Transverse colon (tissue), 4 donors: ENCODE measurements at regions not wholly inside any gene's neighbourhood (a gene's known extent, or its start where the extent isn't known, plus 50 kb on each side); places are given as distances from the start of the nearest gene placed in this dataset.

Experiments
- DNase-seq: peaks from one replicate; pipeline ENCODE4 v3.0.0-alpha.2; 2019
- H3K27ac ChIP-seq, 4 donors: fragments of 200-600 bp; sonication (generic); 2 replicates each; pipeline ENCODE4 v1.5.1; 2016 to 2018; ENCODE audit warnings: inconsistent platforms in 4 of 4
- H3K27me3 ChIP-seq: fragments of 200-600 bp; sonication (generic); 2 replicates; pipeline ENCODE4 v1.5.1; 2017; ENCODE audit warnings: inconsistent platforms
- H3K36me3 ChIP-seq, 4 donors: fragments of 200-600 bp; sonication (generic); 2 replicates each; pipeline ENCODE4 v1.5.1; 2017 to 2019; ENCODE audit warnings: inconsistent platforms in 4 of 4
- H3K4me1 ChIP-seq, 4 donors: fragments of 200-600 bp; sonication (generic); 2 replicates each; pipeline ENCODE4 v1.5.1; 2017 to 2020; ENCODE audit warnings: inconsistent platforms in 4 of 4
- H3K4me3 ChIP-seq, 4 donors: fragments of 200-600 bp; sonication (generic); 1 replicate in 1 of 4; 2 replicates in 3 of 4; pipeline versions ENCODE4 v1.5.1 to v1.6.1; 2017 to 2019; ENCODE audit warnings: inconsistent platforms in 4 of 4
- H3K9me3 ChIP-seq, 2 donors: fragments of 200-600 bp; sonication (generic); 2 replicates each; pipeline ENCODE4 v1.5.1; 2017 to 2019; ENCODE audit warnings: inconsistent platforms in 2 of 2
- EP300 ChIP-seq: sonication (generic); formaldehyde crosslinking; IDR thresholded peaks from one replicate; pipeline ENCODE4 v1.6.1; 2017; ENCODE audit warnings: antibody characterized with exemption, low read depth
- POLR2A ChIP-seq: fragments of 450-650 bp; IDR thresholded peaks from one replicate; pipeline ENCODE4 v1.6.1; 2016; ENCODE audit warnings: antibody characterized with exemption, mild to moderate bottlenecking, moderate library complexity
- POLR2AphosphoS5 ChIP-seq, 3 donors: sonication (generic); formaldehyde crosslinking; IDR thresholded peaks; one replicate each; pipeline ENCODE4 v1.6.1; 2016; ENCODE audit warnings: antibody characterized with exemption in 3 of 3
- WGBS, 2 donors: methylation state at CpG; one replicate each; pipeline ENCODE4 v1.1.5; 2018; ENCODE audit warnings: low coverage in 1 of 2; 5-methylcytosine and 5-hydroxymethylcytosine counted together
- in situ Hi-C, 4 donors: fragments of 200-750 bp; cut with MboI; loops; one replicate each; pipeline versions ENCODE4 v1.15.0 to v1.15.1; 2017; ENCODE audit warnings: low sequenced_read_pairs in 3 of 4, low pct_ligation_motif_present in 1 of 4, low pct_unique_long_range_greater_than_20kb in 1 of 4
- intact Hi-C: fragments of 100-400 bp; cut with DNase I; formaldehyde crosslinking; loops from one replicate; pipeline ENCODE4 v1.15.1; 2023; ENCODE audit warnings: low total_unique reads
- TF ChIP-seq, protein P1 (sequence below), 5 experiments: fragments of 200-600 bp in 3 of 5; fragments of 450-650 bp in 2 of 5; sonication (generic) in 3 of 5; IDR thresholded peaks; 1 replicate in 2 of 5; 2 replicates in 3 of 5; pipeline ENCODE4 v1.5.1; 2016 to 2017; ENCODE audit warnings: antibody characterized with exemption in 5 of 5, inconsistent platforms in 3 of 5, mild to moderate bottlenecking in 2 of 5, moderate library complexity in 1 of 5

DNA sequence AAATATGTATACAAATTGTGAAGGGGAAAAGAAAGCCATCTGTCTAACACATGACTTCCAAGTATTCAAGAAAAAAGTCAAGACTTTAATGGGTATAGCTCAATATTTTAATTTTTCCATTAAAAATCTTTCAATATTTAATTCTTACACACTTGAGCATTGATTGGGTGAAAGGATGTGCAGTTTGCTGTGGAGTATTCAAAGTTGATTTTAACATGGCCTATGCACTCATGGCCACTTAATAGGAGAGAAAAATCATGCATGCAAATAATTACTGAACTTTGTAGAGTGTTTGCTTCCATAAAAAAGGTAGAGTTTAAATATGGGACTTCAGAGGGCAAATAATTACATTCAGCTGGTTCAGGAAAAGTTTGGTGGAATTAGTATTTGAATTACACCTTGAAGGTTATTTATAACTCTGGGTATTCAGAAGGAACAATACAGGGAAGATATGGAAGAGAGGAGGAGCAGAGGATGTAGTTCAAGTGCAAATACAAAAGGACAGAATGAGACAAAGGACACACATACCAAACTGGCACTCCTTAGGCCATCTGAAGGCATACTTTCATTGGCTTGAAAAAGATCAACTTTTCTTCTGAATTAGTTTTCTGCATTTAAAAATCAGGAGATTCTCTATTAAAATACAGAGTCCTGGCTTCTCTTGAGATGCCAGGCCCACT lies 90.1 kb downstream of the OTOL1 start:
- in situ Hi-C loops, result no loop called here
- Histone ChIP-seq H3K36me3 (no peaks in the 10 kb centered on the region), H3K27ac (no peak overlapping the region), H3K9me3 (no peaks in the 10 kb centered on the region), H3K4me3 (no peak overlapping the region), H3K27me3 (no peaks in the 10 kb centered on the region), H3K4me1 (no peaks in the 10 kb centered on the region)
- TF ChIP-seq EP300 (no peak), POLR2AphosphoS5 (IDR thresholded peaks at IDR 0.05) (no peak), POLR2A (no peak)
- TF ChIP-seq, protein P1, sequence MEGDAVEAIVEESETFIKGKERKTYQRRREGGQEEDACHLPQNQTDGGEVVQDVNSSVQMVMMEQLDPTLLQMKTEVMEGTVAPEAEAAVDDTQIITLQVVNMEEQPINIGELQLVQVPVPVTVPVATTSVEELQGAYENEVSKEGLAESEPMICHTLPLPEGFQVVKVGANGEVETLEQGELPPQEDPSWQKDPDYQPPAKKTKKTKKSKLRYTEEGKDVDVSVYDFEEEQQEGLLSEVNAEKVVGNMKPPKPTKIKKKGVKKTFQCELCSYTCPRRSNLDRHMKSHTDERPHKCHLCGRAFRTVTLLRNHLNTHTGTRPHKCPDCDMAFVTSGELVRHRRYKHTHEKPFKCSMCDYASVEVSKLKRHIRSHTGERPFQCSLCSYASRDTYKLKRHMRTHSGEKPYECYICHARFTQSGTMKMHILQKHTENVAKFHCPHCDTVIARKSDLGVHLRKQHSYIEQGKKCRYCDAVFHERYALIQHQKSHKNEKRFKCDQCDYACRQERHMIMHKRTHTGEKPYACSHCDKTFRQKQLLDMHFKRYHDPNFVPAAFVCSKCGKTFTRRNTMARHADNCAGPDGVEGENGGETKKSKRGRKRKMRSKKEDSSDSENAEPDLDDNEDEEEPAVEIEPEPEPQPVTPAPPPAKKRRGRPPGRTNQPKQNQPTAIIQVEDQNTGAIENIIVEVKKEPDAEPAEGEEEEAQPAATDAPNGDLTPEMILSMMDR (IDR thresholded peaks at IDR 0.05), result no peak
- DNase-seq, result no peak
- intact Hi-C loops, result no loop called here

DNA sequence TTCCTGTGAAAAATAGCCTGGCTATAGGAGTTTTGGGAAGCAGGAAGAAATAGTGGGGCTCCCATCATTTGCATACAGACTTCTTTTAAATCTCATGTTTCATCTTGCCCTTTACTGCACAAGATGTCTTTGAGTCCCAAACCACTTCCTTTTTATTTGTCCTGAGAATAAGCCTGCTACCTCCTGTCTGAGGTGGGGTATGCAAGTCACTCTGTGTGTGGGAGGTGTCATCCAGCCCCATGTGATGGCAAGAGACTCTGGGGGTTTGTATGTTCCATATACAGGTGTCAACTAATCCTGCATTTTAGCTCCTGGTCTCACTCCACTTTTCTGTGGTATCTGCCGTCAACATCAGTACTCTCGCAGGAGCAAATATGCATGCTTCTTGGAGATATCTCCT lies 102.0 kb downstream of the OTOL1 start:
- WGBS, 2 donors, result 82 to 89% methylated on average over 2 of the region's 2 CpGs
- no peak for DNase-seq
- no peaks in the 10 kb centered on the region for H3K9me3 ChIP-seq
- in situ Hi-C loops (no loop called here), intact Hi-C loops (no loop called here)
- H3K36me3 ChIP-seq, result no peaks in the 10 kb centered on the region
- no peak overlapping the region for H3K4me3 ChIP-seq
- H3K27ac ChIP-seq, result no peak overlapping the region
- TF ChIP-seq, protein P1 (IDR thresholded peaks at IDR 0.05), result no peak
- TF ChIP-seq POLR2AphosphoS5 (IDR thresholded peaks at IDR 0.05) (no peak), EP300 (no peak), POLR2A (no peak)
- H3K27me3 ChIP-seq, result no peaks in the 10 kb centered on the region
- H3K4me1 ChIP-seq, result no peaks in the 10 kb centered on the region

DNA sequence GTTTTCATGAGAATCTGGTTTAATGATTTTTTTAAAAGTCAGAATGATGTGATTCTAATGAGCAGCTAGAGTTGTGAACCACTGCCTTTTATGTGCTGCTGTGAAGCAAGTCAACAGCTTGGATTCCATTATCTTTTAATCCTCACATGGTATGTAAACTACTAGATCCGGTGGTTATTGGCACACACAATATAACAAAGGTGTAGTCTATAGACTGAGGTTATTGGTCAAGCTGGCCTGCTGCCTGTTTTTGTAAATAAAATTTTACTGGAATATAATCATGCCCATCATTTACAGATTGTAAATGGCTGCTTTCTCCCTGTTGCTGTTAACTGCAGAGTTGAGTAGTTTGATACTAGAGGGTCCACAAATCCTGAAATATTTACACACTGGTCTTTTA lies 103.1 kb downstream of the OTOL1 start:
- in situ Hi-C loops (no loop called here), intact Hi-C loops (no loop called here)
- Histone ChIP-seq H3K4me1 (no peaks in the 10 kb centered on the region), H3K27ac (no peak overlapping the region), H3K9me3 (no peaks in the 10 kb centered on the region), H3K36me3 (no peaks in the 10 kb centered on the region), H3K4me3 (no peak overlapping the region), H3K27me3 (no peaks in the 10 kb centered on the region)
- no peak for DNase-seq
- TF ChIP-seq POLR2AphosphoS5 (IDR thresholded peaks at IDR 0.05), result no peak
- TF ChIP-seq, protein P1 (IDR thresholded peaks at IDR 0.05), result no peak
- no peak for TF ChIP-seq EP300
- 13 to 17% methylated on average over 1 of the region's 1 CpG for WGBS, 2 donors

DNA sequence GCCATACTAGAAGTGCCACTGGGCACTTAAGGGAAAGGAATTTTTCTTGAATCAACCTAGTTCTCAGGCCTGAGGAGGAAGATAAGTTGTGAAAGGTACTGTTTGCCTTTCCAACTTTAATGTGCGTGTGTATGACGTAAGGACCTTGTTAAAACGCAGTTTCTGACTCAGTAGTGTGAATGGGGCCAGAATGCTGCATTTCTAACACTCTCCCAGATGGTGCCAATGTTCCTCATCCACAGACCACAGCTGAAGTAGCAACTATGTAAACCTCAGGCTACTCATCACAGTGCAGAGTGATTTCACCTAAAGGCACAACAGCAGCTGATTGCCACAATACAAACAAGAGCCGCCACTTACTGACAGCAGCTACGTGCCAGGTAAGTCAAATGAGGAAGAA lies 103.6 kb downstream of the OTOL1 start:
- WGBS, 2 donors, result 60% methylated on average over 5 of the region's 5 CpGs; no CpG with 5 or more reads in 1 of the 2 donors
- no peaks in the 10 kb centered on the region for H3K36me3 ChIP-seq

More for the DNA sequence above, 103.6 kb downstream of the OTOL1 start:
- no peak for DNase-seq
- intact Hi-C loops (no loop called here), in situ Hi-C loops (no loop called here)
- H3K27ac ChIP-seq, result no peak overlapping the region
- no peak for TF ChIP-seq POLR2A
- no peak for TF ChIP-seq EP300
- TF ChIP-seq, protein P1 (IDR thresholded peaks at IDR 0.05), result no peak
- TF ChIP-seq POLR2AphosphoS5 (IDR thresholded peaks at IDR 0.05), result no peak
- no peak overlapping the region for H3K4me3 ChIP-seq
- no peaks in the 10 kb centered on the region for H3K9me3 ChIP-seq
- no peaks in the 10 kb centered on the region for H3K27me3 ChIP-seq
- H3K4me1 ChIP-seq, result no peaks in the 10 kb centered on the region
